Inflammatory macrophage treated with lipopolysaccharide for 4 hours (primary cell): ENCODE measurements at regions not wholly inside any gene's neighbourhood (a gene's known extent, or its start where the extent isn't known, plus 50 kb on each side); places are given as distances from the start of the nearest gene placed in this dataset.

Experiments
- DNase-seq: peaks from one replicate; pipeline ENCODE4 v3.0.0-alpha.2; 2020

GRCh38 chr4:53805291-53805690 is 214.0 kb upstream of the LNX1 start:
- no peak for DNase-seq

- peak; percentile 47 for DNase-seq
Measured at GRCh38 chr4:53804719-53805118, 213.4 kb upstream of the LNX1 start.

- no peak for DNase-seq
Measured at GRCh38 chr4:53802500-53802899, 211.2 kb upstream of the LNX1 start.

GRCh38 chr4:53801373-53801772 is 210.1 kb upstream of the LNX1 start:
- no peak for DNase-seq

GRCh38 chr4:53800741-53801140 is 209.5 kb upstream of the LNX1 start:
- DNase-seq: no peak

- no peak for DNase-seq
Measured at GRCh38 chr4:53793096-53793495, 201.8 kb upstream of the LNX1 start.

GRCh38 chr4:53790286-53790685 is 199.0 kb upstream of the LNX1 start:
- no peak for DNase-seq

GRCh38 chr4:53788621-53789020 is 197.3 kb upstream of the LNX1 start:
- DNase-seq: no peak

GRCh38 chr4:53788011-53788410 is 196.7 kb upstream of the LNX1 start:
- no peak for DNase-seq

GRCh38 chr4:53786632-53787031 is 195.3 kb upstream of the LNX1 start:
- DNase-seq: no peak

GRCh38 chr4:53785996-53786395 is 194.7 kb upstream of the LNX1 start:
- DNase-seq: no peak

GRCh38 chr4:53784112-53784511 is 192.8 kb upstream of the LNX1 start:
- DNase-seq: no peak

GRCh38 chr4:53783208-53783859 is 192.0 kb upstream of the LNX1 start:
- DNase-seq: no peak

GRCh38 chr4:53782458-53782845 is 191.2 kb upstream of the LNX1 start:
- peak; percentile 18 for DNase-seq

GRCh38 chr4:53781629-53782457 is 190.6 kb upstream of the LNX1 start:
- DNase-seq: no peak

- DNase-seq: no peak
Measured at GRCh38 chr4:53780736-53781400, 189.6 kb upstream of the LNX1 start.

GRCh38 chr4:53779025-53779424 is 187.7 kb upstream of the LNX1 start:
- no peak for DNase-seq

- DNase-seq: no peak
Measured at GRCh38 chr4:53778155-53778554, 186.9 kb upstream of the LNX1 start.

GRCh38 chr4:53777244-53777984 is 186.1 kb upstream of the LNX1 start:
- peak; percentile 28 for DNase-seq

- no peak for DNase-seq
Measured at GRCh38 chr4:53776141-53776540, 184.9 kb upstream of the LNX1 start.

GRCh38 chr4:53775381-53775780 is 184.1 kb upstream of the LNX1 start:
- no peak for DNase-seq

- no peak for DNase-seq
Measured at GRCh38 chr4:53771326-53771725, 180.0 kb upstream of the LNX1 start.

GRCh38 chr4:53767482-53767881 is 176.2 kb upstream of the LNX1 start:
- DNase-seq: no peak
